ENCODE measurements at regions not wholly inside any gene's neighbourhood (a gene's known extent, or its start where the extent isn't known, plus 50 kb on each side); places are given as distances from the start of the nearest gene placed in this dataset.
"Not testable (repeated sequence)": the region's sequence is repeated elsewhere in the genome, so short reads cannot be mapped to it uniquely, and the experiment has no call there.

GRCh38 chr7:142523821-142524460 lies 225.3 kb upstream of the PRSS1 start:
- peak; percentile 30 for DNase-seq

DNA sequence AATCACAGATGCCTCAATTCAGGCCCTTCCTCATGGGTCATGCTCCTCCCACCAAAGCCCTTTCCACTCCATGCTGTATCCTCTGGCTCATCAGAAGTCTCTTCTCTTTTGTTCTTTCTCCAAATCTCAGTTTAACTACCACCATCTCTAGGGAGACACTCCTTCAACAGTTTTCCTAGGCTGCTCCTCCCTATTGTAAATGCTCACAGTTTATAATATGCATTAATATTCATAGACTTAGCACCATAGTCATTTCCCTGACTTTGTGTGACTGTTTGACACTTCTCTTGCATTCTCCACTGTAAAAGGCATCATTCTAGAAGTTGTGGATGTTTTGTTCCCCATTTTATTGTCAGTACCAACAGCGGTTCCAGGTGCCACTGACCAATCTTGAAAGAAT lies 226.5 kb upstream of the PRSS1 start:
- no peak for DNase-seq

DNA sequence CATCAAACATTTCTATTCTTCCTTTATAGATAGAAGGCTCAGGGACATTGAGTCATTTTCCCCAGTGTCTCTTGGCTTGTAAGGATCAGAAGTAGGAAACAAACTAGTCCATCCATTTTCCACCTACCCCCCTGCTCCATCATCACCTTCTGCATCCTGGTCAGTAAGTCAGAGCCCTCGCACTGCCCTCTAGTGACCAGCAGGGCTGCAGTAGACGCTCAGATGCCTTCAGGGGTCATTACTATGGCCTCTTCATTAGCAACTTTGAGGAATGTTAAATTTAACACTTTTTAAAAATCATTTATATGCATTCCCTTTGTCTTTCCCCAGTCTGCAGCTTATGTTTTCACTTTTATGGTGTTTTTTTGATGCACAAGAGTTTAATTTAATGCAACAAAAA lies 228.4 kb upstream of the PRSS1 start:
- peak; percentile 58 for DNase-seq

GRCh38 chr7:142520455-142520854 lies 228.8 kb upstream of the PRSS1 start:
- peak; percentile 72 for DNase-seq

- DNase-seq: peak; percentile 60
These were observed 229.9 kb upstream of the PRSS1 start for GRCh38 chr7:142519079-142520078.

GRCh38 chr7:142516038-142516501 lies 233.2 kb upstream of the PRSS1 start:
- DNase-seq: peak; percentile 91

- not testable (repeated sequence) for DNase-seq
These were observed 234.6 kb upstream of the PRSS1 start for GRCh38 chr7:142514716-142515115.

DNA sequence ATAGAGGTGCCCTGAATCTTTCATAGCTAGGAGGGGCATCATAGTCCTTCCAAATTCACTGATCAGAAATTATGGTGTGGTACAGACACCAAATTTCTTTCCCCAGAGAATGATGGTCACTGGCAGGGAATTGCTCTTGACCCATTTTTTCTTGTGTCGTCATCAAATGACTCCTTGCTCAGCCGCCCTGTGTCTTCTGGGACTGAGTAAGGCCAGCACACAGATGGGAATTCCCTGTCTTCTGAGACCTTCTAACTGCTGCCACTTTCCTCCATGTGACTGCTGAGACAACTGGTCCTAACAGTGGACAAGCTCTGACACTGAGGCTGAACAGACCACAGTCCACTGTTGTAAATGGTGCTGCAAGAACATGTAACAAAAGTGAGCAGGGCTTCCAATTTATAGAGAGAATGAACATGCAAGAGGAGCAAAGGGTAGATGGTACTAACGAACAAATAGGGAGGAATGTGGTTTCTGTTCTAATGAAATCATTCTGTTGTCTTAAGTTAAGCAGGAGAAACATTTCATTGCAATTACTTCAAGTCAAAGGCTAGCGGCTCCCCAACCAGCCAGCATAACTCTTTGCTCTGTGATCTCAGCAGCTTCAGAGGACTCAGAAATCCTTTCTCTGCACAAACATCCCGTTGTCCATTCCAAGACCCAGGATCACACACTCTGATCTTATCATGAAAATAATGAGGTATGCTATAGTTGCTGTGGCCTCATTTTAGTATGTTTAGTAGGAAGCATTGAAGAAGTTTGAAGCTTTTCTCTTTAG lies 235.9 kb upstream of the PRSS1 start:
- DNase-seq: no peak

GRCh38 chr7:142511801-142512200 lies 237.5 kb upstream of the PRSS1 start:
- DNase-seq: no peak

DNA sequence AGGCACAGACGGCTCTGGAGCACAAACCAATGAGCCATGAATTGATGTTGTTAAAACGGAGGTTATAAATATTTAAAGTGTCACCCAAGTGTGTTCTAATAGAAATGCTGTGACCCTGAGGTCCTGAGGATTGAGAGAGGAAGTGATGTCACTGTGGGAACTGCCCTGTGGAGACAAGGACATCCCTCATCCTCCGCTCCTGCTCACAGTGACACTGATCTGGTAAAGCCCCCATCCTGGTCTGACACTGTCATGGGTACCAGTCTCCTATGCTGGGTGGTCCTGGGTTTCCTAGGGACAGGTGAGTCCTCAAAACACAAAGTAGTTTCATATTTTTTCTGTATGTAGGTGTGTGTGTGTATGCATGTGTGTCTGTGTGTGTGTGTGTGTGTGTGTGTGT lies 237.9 kb upstream of the PRSS1 start:
- DNase-seq: no peak

- DNase-seq: not testable (repeated sequence)
These were observed 240.0 kb upstream of the PRSS1 start for GRCh38 chr7:142509235-142509634.

DNA sequence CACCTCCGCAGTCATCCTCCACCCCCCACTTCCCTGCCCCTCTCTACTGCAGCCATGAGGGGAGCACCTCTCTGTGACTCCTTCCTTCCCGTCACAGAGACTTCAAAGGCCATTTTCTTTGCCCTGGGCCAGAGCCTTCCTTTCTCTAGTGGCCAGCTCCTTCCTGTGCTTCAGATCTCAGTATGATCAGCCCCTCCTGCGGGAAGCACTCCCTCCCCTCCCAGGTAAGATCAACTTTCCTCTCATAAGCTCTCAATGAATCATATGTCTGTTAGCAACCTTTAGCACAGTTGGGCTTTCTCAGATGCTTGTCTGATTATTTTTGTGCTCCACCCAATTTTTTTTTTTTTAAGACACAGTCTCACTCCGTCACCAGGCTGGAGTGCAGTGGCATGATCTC lies 241.0 kb upstream of the PRSS1 start:
- peak; percentile 42 for DNase-seq

DNA sequence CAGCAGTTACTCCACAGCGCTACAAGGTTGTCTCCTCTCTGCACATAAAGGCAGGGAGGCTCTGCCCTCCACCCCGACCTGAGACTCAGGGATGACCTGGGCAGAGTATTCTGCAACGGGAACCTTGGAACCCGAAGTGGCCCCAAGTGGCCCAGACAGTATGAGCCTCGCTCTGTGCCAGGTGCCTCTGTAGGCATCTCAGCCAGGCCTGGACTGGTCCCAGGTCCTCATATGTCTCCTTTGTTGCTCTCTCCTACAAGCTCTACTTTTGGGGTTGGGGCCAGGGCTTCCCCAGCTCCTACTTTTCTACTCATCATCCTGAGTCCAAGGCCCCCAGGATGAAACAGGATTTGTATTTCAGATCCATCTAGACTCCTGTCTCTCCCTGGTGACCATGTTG lies 241.5 kb upstream of the PRSS1 start:
- no peak for DNase-seq

DNA sequence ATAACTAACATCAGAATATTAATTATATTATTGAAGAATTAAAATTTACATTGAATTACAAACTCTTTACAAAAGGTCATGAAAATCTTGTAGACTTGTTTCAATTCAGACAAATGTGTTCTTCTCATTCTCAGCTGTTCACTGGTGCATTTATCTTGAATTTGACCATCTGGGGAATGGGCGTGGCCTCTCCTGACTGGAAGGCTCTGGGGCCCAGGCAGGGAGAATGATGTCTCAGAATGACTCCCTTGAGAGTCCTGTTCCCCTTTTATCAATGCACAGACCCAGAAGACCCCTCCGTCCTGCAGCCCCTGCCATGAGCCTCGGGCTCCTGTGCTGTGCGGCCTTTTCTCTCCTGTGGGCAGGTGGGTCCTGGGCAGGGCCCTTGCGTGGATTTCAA lies 242.2 kb upstream of the PRSS1 start:
- DNase-seq: peak; percentile 64

DNA sequence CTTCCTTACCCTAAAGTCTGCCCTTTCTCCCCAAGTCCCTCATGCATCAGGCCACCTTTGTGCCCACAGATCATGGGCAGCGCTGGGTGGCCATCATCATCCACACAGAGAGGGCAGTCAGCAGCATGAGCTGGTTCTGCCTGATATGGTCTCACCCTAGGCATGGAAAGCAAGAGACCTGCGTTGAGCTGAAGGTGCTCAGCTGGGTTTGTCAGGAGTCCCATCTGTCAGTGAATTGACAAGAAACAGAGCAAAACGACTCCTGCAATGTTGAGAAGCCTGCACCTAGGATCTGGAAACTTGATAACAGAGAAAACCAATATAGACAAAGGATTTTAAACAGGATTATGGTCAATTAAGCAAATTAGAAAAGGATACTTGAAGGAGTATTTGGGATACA lies 242.7 kb upstream of the PRSS1 start:
- no peak for DNase-seq

- DNase-seq: not testable (repeated sequence)
These were observed 245.3 kb upstream of the PRSS1 start for GRCh38 chr7:142503949-142504348.

DNA sequence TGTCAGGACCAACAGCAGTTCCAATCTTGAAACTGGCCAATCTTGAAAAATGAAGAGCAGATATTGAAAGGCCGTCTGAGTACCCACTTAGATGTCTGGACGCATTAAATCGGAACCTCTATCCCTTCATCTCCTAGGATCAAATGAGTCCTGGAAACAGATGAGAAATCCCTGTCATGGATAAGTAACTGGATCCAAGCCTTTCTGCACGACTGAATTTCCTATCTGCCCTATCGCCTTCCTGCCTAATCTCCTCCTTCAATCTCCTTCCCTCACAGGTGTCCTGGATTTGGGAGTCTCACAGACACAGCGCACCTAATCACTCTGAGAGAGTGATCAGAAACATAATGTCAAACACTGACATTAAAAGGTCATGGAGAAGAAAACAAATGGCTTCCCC lies 245.2 kb upstream of the PRSS58 start:
- DNase-seq: no peak

DNA sequence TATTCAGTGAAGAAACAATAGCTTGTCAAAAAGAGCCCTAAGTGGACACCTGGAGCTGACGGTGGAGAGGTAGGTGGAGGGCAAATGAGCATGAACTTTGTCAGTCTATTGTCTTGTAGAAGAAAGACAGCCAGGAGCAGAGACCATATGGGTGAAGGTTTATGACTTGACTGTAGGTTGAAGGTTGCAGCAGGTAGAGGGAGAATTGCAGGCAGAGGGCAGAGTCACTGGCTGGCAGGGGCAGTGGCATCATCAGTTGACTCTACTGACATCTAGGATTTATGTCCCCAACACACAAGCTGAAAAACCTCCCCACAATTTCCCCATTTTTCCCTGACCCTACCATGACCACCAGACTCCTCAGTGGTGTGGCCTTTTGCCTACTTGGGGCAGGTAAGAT lies 243.6 kb upstream of the PRSS58 start:
- DNase-seq: no peak

GRCh38 chr7:142500366-142500765 lies 242.5 kb upstream of the PRSS58 start:
- peak; percentile 83 for DNase-seq

- no peak for DNase-seq
These were observed 241.8 kb upstream of the PRSS58 start for GRCh38 chr7:142499635-142500034.

GRCh38 chr7:142498364-142498763 lies 240.5 kb upstream of the PRSS58 start:
- DNase-seq: no peak

DNA sequence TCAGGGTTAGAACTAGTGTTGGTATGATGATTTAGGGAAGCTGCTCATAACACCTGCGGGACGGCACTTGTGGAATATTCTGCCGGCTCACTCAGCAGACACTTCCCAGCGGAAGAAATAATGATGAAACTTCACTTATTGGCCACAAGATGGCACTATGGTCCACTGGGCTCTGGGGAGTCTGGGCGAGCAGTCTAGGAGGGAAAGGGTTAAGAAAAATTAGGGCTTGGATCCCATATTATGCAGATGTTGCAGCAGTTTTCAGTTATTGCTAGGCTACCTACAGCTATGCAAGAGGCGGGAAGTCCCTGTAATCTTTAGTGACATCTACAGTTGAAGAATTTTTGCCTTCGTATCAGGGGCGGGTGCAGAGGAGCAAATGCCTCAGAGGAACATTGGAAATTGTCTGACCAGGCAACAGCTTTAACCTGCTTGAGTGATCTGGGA lies 238.7 kb upstream of the PRSS58 start:
- peak; percentile 89 for DNase-seq

DNA sequence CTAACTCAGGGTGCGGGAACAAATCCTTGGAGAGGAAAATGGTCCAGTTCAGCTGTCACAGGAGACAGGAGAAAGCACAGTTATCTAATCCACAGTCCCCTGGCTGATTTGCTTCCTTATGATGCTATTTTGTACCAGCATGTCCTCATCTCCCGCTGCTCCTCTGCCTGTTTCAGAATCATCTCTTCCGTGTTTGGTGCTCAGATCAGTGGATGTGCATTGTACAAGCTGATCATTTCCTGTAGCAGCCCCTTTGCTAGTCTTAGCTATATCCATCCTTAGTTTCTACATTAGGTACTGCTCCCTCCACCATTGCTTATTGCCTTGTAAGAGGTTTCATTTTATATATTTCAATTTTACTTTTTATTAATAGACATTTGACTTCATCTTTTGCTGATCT lies 238.0 kb upstream of the PRSS58 start:
- DNase-seq: not testable (repeated sequence)
